HUES6 (cell line): ENCODE measurements at regions not wholly inside any gene's neighbourhood (a gene's known extent, or its start where the extent isn't known, plus 50 kb on each side); places are given as distances from the start of the nearest gene placed in this dataset.

ENCODE experiments used
- H3K27ac ChIP-seq: 2 replicates; pipeline ENCODE4 v1.7.0; 2013; ENCODE audit warnings: low read depth, mild to moderate bottlenecking, low read length, inconsistent platforms
- H3K27me3 ChIP-seq: 2 replicates; pipeline ENCODE4 v1.6.1; 2013; ENCODE audit warnings: low read length; ENCODE audit not compliant: control insufficient read depth, insufficient read depth
- H3K36me3 ChIP-seq: 2 replicates; pipeline ENCODE4 v1.6.1; 2013; ENCODE audit warnings: low read length; ENCODE audit not compliant: control insufficient read depth, insufficient read depth
- H3K4me1 ChIP-seq: 2 replicates; pipeline ENCODE4 v1.6.1; 2013; ENCODE audit warnings: low read length; ENCODE audit not compliant: control insufficient read depth, insufficient read depth
- H3K4me3 ChIP-seq: 2 replicates; pipeline ENCODE4 v1.5.1; 2013; ENCODE audit warnings: low read depth, low read length
- H3K9ac ChIP-seq: one replicate; pipeline ENCODE4 v1.6.1; 2013; ENCODE audit warnings: mild to moderate bottlenecking, low read length
- H3K9me3 ChIP-seq: 2 replicates; pipeline ENCODE4 v1.6.1; 2013; ENCODE audit warnings: low read depth, low read length; ENCODE audit not compliant: control insufficient read depth, insufficient read depth

- Histone ChIP-seq H3K36me3 (no peaks in the 10 kb centered on the region), H3K4me1 (no peaks in the 10 kb centered on the region), H3K27ac (no peak overlapping the region), H3K4me3 (no peak overlapping the region), H3K9me3 (no peaks in the 10 kb centered on the region), H3K27me3 (no peaks in the 10 kb centered on the region), H3K9ac (no peak overlapping the region)
These were observed 269.5 kb upstream of the ATP11B start for GRCh38 chr3:182523836-182524235.

GRCh38 chr3:182524711-182525401 is 268.4 kb upstream of the ATP11B start:
- Histone ChIP-seq H3K36me3 (no peaks in the 10 kb centered on the region), H3K9ac (no peak overlapping the region), H3K9me3 (no peaks in the 10 kb centered on the region), H3K4me1 (no peaks in the 10 kb centered on the region), H3K27ac (no peak overlapping the region), H3K27me3 (no peaks in the 10 kb centered on the region), H3K4me3 (no peak overlapping the region)

DNA sequence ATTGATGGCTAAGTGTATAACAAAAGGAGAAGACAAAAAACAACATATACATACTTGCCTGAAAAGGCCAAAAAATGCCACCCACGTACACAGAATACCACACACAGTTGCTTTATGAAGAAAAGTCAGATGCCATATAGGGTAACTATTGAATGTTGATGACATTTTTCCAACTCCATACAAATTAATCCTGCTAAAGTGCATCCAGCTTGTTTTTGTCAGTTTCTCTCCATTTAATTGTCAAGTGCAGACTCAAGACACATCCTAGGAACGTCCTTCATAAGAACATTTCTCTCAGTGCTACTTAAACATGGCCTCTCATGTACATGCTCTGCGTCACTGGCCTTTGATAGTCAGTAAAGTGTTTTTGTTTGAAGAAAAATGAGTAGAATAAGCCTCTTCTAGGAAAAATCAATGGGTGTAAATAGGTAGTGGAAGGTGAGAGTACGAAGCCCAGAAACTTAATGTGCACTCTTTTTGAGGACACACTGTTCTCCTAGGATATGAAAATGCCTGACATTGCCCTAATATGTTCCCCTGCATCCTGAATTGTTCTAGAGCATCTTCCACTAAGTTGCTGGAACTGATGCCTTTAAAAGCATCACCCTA is 267.4 kb upstream of the ATP11B start:
- H3K27me3 ChIP-seq, result no peaks in the 10 kb centered on the region
- H3K27ac ChIP-seq, result no peak overlapping the region
- no peak overlapping the region for H3K9ac ChIP-seq
- H3K4me3 ChIP-seq, result no peak overlapping the region
- no peaks in the 10 kb centered on the region for H3K36me3 ChIP-seq
- H3K9me3 ChIP-seq, result no peaks in the 10 kb centered on the region
- no peaks in the 10 kb centered on the region for H3K4me1 ChIP-seq

- Histone ChIP-seq H3K9ac (no peak overlapping the region), H3K27me3 (no peaks in the 10 kb centered on the region), H3K9me3 (no peaks in the 10 kb centered on the region), H3K36me3 (no peaks in the 10 kb centered on the region), H3K4me1 (no peaks in the 10 kb centered on the region), H3K4me3 (no peak overlapping the region), H3K27ac (no peak overlapping the region)
These were observed 265.6 kb upstream of the ATP11B start for GRCh38 chr3:182527745-182528144.

- Histone ChIP-seq H3K27me3 (no peaks in the 10 kb centered on the region), H3K4me1 (no peaks in the 10 kb centered on the region), H3K9me3 (no peaks in the 10 kb centered on the region), H3K36me3 (no peaks in the 10 kb centered on the region), H3K27ac (no peak overlapping the region), H3K9ac (no peak overlapping the region), H3K4me3 (no peak overlapping the region)
These were observed 263.0 kb upstream of the ATP11B start for GRCh38 chr3:182530316-182530715.

DNA sequence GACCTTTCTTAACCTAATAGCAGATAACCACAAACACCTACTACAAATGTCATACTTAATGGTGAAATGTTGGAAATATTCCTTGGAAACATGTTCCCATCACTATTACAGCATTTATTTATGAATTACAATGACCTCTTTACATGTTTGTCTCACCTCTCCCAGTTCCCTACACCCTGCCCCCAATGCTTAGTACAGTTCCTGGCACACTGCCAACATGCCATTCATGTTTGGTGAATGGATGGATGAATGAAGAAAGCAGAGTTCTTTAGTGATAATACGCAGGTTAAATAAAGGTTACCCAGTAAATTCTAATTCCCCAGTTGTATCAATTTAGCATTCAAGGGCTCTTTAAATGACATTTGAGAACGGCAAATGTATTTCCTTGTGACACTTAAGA is 259.9 kb upstream of the ATP11B start:
- H3K4me1 ChIP-seq, result peaks cover 5% of the 10 kb centered on the region; the same call in 1 of the 2 replicates
- H3K36me3 ChIP-seq, result no peaks in the 10 kb centered on the region
- no peak overlapping the region for H3K9ac ChIP-seq
- no peaks in the 10 kb centered on the region for H3K9me3 ChIP-seq
- H3K4me3 ChIP-seq, result no peak overlapping the region
- no peaks in the 10 kb centered on the region for H3K27me3 ChIP-seq
- no peak overlapping the region for H3K27ac ChIP-seq

DNA sequence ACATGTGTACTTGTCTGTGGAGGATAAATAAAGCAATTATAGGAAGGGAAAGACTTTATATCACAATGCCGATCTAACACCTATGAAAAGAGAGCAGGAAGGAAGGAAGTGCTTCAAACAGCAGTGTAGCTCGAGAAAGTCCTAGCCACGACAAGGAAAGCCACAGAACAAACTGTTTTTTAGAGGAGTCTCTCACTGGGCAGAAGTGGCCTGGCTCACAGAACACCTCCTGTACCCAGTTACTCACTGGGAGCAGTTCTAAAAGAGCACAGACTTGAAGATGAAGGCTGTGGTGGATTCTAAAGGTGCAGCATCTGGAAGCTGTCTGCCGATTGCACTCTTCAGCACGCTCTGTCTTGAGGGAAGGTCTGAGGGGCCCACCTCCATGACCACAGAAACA is 248.8 kb upstream of the ATP11B start:
- no peak overlapping the region for H3K9ac ChIP-seq
- H3K4me3 ChIP-seq, result no peak overlapping the region
- H3K4me1 ChIP-seq, result no peaks in the 10 kb centered on the region
- H3K27ac ChIP-seq, result no peak overlapping the region
- H3K36me3 ChIP-seq, result no peaks in the 10 kb centered on the region
- no peaks in the 10 kb centered on the region for H3K27me3 ChIP-seq
- no peaks in the 10 kb centered on the region for H3K9me3 ChIP-seq

- Histone ChIP-seq H3K9ac (no peak overlapping the region), H3K36me3 (no peaks in the 10 kb centered on the region), H3K27me3 (no peaks in the 10 kb centered on the region), H3K4me3 (no peak overlapping the region), H3K4me1 (peaks cover 19% of the 10 kb centered on the region), H3K9me3 (peaks cover 8% of the 10 kb centered on the region), H3K27ac (no peak overlapping the region)
These were observed 231.0 kb upstream of the ATP11B start for GRCh38 chr3:182562274-182562673.

DNA sequence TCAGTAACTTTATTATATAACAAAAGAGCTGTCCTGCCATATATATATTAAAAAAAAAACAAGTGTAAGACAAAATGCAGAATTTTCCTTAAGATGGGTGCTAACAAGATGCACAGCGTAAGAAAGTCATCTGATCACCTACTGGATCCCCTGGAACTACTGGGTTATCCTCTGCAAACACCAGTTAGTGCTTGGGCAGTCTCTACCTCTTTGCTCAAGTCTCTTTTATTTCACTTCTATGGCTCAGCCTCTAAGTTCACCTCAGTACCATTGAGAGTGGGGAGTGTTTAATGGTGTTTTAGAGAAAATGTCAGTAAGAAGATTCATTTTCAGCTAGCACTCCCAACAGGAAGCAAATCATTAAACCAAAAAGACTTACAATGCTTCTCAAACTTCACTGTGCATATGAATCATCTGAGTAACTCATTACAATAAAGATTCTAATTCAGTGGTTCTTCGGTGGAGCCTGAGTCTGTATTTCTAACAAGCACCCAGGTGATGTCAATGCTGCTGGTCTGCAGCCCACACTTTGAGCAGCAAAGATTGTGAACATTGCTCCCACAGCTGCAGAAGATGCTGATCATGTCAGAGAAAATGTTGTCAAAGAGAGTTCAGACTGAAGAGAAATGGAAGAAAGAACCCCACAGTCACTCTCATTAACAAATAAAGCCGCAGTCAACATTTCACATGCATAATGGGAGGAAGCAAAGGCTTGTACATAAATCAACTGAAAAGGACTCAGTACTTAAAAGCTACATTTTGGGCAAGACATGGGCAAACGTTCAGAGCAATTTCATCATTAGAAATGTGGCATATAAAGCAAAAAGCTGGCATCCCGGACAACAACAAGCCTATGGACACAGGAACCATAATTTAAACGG is 227.1 kb upstream of the ATP11B start:
- Histone ChIP-seq H3K4me1 (peaks cover 27% of the 10 kb centered on the region), H3K27me3 (no peaks in the 10 kb centered on the region), H3K9ac (no peak overlapping the region), H3K36me3 (no peaks in the 10 kb centered on the region), H3K4me3 (0 out of 2 replicates have a peak overlapping the region, but pooled peaks have one; percentile 3), H3K27ac (no peak overlapping the region), H3K9me3 (no peaks in the 10 kb centered on the region)

GRCh38 chr3:182567700-182568099 is 225.6 kb upstream of the ATP11B start:
- Histone ChIP-seq H3K4me3 (no peak overlapping the region), H3K27me3 (no peaks in the 10 kb centered on the region), H3K27ac (peak overlapping the region; percentile 62; the same call in 1 of the 2 replicates), H3K36me3 (no peaks in the 10 kb centered on the region), H3K9ac (no peak overlapping the region), H3K4me1 (peaks cover 27% of the 10 kb centered on the region), H3K9me3 (no peaks in the 10 kb centered on the region)

DNA sequence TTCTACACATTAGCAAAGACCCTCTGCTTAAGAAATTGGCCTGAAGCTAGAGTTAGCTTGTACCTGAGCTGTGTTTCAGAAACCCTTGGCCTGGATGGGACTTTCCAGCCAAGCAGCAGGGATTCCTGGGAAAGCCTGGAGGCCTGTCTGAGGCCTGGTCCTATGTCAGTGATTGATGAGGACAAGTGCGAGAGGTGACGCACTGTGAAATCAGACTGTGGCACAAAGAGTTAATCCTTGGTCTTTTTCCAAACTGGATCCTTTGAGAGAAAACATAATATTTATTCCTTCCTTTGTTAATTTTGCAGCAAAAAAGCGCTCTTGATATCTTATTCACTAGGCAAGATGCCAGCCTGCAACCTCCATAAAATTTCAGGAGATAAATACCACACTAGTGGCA is 225.0 kb upstream of the ATP11B start:
- no peak overlapping the region for H3K4me3 ChIP-seq
- H3K9ac ChIP-seq, result no peak overlapping the region
- no peak overlapping the region for H3K27ac ChIP-seq
- no peaks in the 10 kb centered on the region for H3K36me3 ChIP-seq
- H3K4me1 ChIP-seq, result peaks cover 27% of the 10 kb centered on the region
- no peaks in the 10 kb centered on the region for H3K9me3 ChIP-seq
- no peaks in the 10 kb centered on the region for H3K27me3 ChIP-seq
